WTC11 (cell line): ENCODE measurements at regions not wholly inside any gene's neighbourhood (a gene's known extent, or its start where the extent isn't known, plus 50 kb on each side); places are given as distances from the start of the nearest gene placed in this dataset.

Experiments used
- ATAC-seq: fragments of 200-7000 bp; cut with Tn5 transposase; 2 replicates; pipeline ENCODE4 v1.10.0; 2021; ENCODE audit warnings: mild to moderate bottlenecking, moderate library complexity
- CTCF ChIA-PET: fragments of 300-600 bp; sonication (Branson Sonifier 250); formaldehyde crosslinking; loops from one replicate; lab custom pipeline; 2021; ENCODE audit warnings: antibody characterized with exemption; lab: Charles Lee
- POLR2A ChIA-PET: fragments of 350-600 bp; sonication (Branson Sonifier 250); formaldehyde crosslinking; loops from one replicate; lab custom pipeline; 2021; ENCODE audit warnings: antibody characterized with exemption; lab: Charles Lee
- DNase-seq: peaks from one replicate; pipeline ENCODE4 v3.0.0; 2021; ENCODE audit warnings: low spot score
- H3K27ac Mint-ChIP-seq: 2 replicates; pipeline ENCODE4 v1.8.0; 2021; ENCODE audit warnings: mixed read lengths
- H3K27me3 Mint-ChIP-seq: 2 replicates; pipeline ENCODE4 v1.8.0; 2021; ENCODE audit warnings: low read depth, mild to moderate bottlenecking, moderate library complexity, mixed read lengths
- H3K36me3 Mint-ChIP-seq: 2 replicates; pipeline ENCODE4 v1.8.0; 2021; ENCODE audit warnings: mixed read lengths
- H3K4me1 Mint-ChIP-seq: 2 replicates; pipeline ENCODE4 v1.8.0; 2022; ENCODE audit warnings: mixed read lengths
- H3K4me3 Mint-ChIP-seq: 2 replicates; pipeline ENCODE4 v1.8.0; 2021; ENCODE audit warnings: mild to moderate bottlenecking, moderate library complexity, mixed read lengths
- H3K9me3 Mint-ChIP-seq: 2 replicates; pipeline ENCODE4 v1.8.0; 2021; ENCODE audit warnings: mixed read lengths
- ARID4B ChIP-seq: sonication (generic); formaldehyde crosslinking; IDR thresholded peaks from 2 replicates; pipeline ENCODE4 v1.8.0; 2023; ENCODE audit warnings: missing genetic modification reagents, mild to moderate bottlenecking, borderline replicate concordance
- E2F5 ChIP-seq: sonication (generic); formaldehyde crosslinking; IDR thresholded peaks from 2 replicates; pipeline ENCODE4 v1.8.1; 2022; ENCODE audit warnings: mild to moderate bottlenecking, moderate library complexity, missing genetic modification reagents
- ESRRA ChIP-seq: sonication (generic); formaldehyde crosslinking; IDR thresholded peaks from 2 replicates; pipeline ENCODE4 v1.8.1; 2022; ENCODE audit warnings: mild to moderate bottlenecking, missing genetic modification reagents, borderline replicate concordance
- FOXP1 ChIP-seq: sonication (generic); formaldehyde crosslinking; IDR thresholded peaks from 2 replicates; pipeline ENCODE4 v1.8.0; 2022; ENCODE audit warnings: missing genetic modification reagents, mild to moderate bottlenecking, moderate library complexity, borderline replicate concordance
- GTF2I ChIP-seq: fragments of 250-450 bp; sonication (Bioruptor Pico); conservative IDR thresholded peaks from 2 replicates; pipeline ENCODE4 v1.4.0; 2021; ENCODE audit warnings: mild to moderate bottlenecking
- IRF2 ChIP-seq: sonication (generic); formaldehyde crosslinking; IDR thresholded peaks from 2 replicates; pipeline ENCODE4 v1.8.0; 2022; ENCODE audit warnings: low read depth, missing genetic modification reagents, borderline replicate concordance
- NFATC4 ChIP-seq: fragments of 250-450 bp; sonication (Bioruptor Pico); IDR thresholded peaks from 2 replicates; pipeline ENCODE4 v1.9.0; 2021; ENCODE audit warnings: mild to moderate bottlenecking
- NFE2L1 ChIP-seq: sonication (generic); formaldehyde crosslinking; IDR thresholded peaks from 2 replicates; pipeline ENCODE4 v1.8.1; 2023; ENCODE audit warnings: missing genetic modification reagents
- OVOL2 ChIP-seq: fragments of 250-450 bp; sonication (Bioruptor Pico); IDR thresholded peaks from 2 replicates; pipeline ENCODE4 v1.9.0; 2021; ENCODE audit warnings: mild to moderate bottlenecking, borderline replicate concordance
- RELA ChIP-seq: sonication (generic); formaldehyde crosslinking; IDR thresholded peaks from 2 replicates; pipeline ENCODE4 v1.8.1; 2022; ENCODE audit warnings: missing genetic modification reagents, mild to moderate bottlenecking, borderline replicate concordance
- SMAD4 ChIP-seq: sonication (generic); formaldehyde crosslinking; IDR thresholded peaks from 2 replicates; pipeline ENCODE4 v1.8.0; 2022; ENCODE audit warnings: mild to moderate bottlenecking, missing genetic modification reagents
- SP1 ChIP-seq: sonication (generic); formaldehyde crosslinking; conservative IDR thresholded peaks from 2 replicates; pipeline ENCODE4 v1.8.1; 2022; ENCODE audit warnings: missing genetic modification reagents
- TP53 ChIP-seq: sonication (generic); formaldehyde crosslinking; IDR thresholded peaks from 2 replicates; pipeline ENCODE4 v1.8.1; 2023; ENCODE audit warnings: mild to moderate bottlenecking, missing genetic modification reagents
- TF ChIP-seq, protein P1 (sequence below): sonication (generic); formaldehyde crosslinking; IDR thresholded peaks from 2 replicates; pipeline ENCODE4 v1.8.0; 2023; ENCODE audit warnings: missing genetic modification reagents
- TF ChIP-seq, protein P2 (sequence below): sonication (generic); formaldehyde crosslinking; IDR thresholded peaks from 2 replicates; pipeline ENCODE4 v1.8.1; 2023; ENCODE audit warnings: mild to moderate bottlenecking, missing genetic modification reagents, borderline replicate concordance
- TF ChIP-seq, protein P3 (sequence below): fragments of 250-450 bp; sonication (Bioruptor Pico); IDR thresholded peaks from 2 replicates; pipeline ENCODE4 v1.8.0; 2021; ENCODE audit warnings: mild to moderate bottlenecking

GRCh38 chr4:41360921-41361793 lies 104.4 kb downstream of the UCHL1 start:
- no peaks in the 10 kb centered on the region for H3K9me3 Mint-ChIP-seq
- H3K27ac Mint-ChIP-seq, result no peak overlapping the region
- CTCF ChIA-PET, result interaction anchor here (1.0 to 3.2 kb wide), 7 partner anchors 21 to 301 kb away, joined by 3 to 15 read pairs (median 13); no protein-coding TSS in a partner anchor
- POLR2A ChIA-PET, result no interaction called here
- peaks cover 97% of the 10 kb centered on the region for H3K27me3 Mint-ChIP-seq
- no peaks in the 10 kb centered on the region for H3K36me3 Mint-ChIP-seq
- 0 out of 2 replicates have a peak, but pooled peaks have one; percentile 16 for TF ChIP-seq ESRRA (CRISPR knock-in tag)
- TF ChIP-seq SMAD4 (CRISPR knock-in tag), result no peak
- no peak for TF ChIP-seq OVOL2
- TF ChIP-seq, protein P1, sequence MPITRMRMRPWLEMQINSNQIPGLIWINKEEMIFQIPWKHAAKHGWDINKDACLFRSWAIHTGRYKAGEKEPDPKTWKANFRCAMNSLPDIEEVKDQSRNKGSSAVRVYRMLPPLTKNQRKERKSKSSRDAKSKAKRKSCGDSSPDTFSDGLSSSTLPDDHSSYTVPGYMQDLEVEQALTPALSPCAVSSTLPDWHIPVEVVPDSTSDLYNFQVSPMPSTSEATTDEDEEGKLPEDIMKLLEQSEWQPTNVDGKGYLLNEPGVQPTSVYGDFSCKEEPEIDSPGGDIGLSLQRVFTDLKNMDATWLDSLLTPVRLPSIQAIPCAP (CRISPR knock-in tag), result no peak
- 0 out of 2 replicates have a peak, but pooled peaks have one; percentile 12 for TF ChIP-seq SP1 (CRISPR knock-in tag)
- no peak for TF ChIP-seq GTF2I
- TF ChIP-seq, protein P2, sequence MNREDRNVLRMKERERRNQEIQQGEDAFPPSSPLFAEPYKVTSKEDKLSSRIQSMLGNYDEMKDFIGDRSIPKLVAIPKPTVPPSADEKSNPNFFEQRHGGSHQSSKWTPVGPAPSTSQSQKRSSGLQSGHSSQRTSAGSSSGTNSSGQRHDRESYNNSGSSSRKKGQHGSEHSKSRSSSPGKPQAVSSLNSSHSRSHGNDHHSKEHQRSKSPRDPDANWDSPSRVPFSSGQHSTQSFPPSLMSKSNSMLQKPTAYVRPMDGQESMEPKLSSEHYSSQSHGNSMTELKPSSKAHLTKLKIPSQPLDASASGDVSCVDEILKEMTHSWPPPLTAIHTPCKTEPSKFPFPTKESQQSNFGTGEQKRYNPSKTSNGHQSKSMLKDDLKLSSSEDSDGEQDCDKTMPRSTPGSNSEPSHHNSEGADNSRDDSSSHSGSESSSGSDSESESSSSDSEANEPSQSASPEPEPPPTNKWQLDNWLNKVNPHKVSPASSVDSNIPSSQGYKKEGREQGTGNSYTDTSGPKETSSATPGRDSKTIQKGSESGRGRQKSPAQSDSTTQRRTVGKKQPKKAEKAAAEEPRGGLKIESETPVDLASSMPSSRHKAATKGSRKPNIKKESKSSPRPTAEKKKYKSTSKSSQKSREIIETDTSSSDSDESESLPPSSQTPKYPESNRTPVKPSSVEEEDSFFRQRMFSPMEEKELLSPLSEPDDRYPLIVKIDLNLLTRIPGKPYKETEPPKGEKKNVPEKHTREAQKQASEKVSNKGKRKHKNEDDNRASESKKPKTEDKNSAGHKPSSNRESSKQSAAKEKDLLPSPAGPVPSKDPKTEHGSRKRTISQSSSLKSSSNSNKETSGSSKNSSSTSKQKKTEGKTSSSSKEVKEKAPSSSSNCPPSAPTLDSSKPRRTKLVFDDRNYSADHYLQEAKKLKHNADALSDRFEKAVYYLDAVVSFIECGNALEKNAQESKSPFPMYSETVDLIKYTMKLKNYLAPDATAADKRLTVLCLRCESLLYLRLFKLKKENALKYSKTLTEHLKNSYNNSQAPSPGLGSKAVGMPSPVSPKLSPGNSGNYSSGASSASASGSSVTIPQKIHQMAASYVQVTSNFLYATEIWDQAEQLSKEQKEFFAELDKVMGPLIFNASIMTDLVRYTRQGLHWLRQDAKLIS (CRISPR knock-in tag), result no peak
- no peak for TF ChIP-seq IRF2 (CRISPR knock-in tag)
- no peak for TF ChIP-seq NFATC4 (CRISPR knock-in tag)
- TF ChIP-seq, protein P3, sequence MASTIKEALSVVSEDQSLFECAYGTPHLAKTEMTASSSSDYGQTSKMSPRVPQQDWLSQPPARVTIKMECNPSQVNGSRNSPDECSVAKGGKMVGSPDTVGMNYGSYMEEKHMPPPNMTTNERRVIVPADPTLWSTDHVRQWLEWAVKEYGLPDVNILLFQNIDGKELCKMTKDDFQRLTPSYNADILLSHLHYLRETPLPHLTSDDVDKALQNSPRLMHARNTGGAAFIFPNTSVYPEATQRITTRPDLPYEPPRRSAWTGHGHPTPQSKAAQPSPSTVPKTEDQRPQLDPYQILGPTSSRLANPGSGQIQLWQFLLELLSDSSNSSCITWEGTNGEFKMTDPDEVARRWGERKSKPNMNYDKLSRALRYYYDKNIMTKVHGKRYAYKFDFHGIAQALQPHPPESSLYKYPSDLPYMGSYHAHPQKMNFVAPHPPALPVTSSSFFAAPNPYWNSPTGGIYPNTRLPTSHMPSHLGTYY, result no peak
- no peak for TF ChIP-seq RELA (CRISPR knock-in tag)
- no peak for TF ChIP-seq NFE2L1 (CRISPR knock-in tag)
- no peak for TF ChIP-seq TP53 (CRISPR knock-in tag)
- TF ChIP-seq E2F5 (CRISPR knock-in tag), result no peak
- H3K4me3 Mint-ChIP-seq, result peak overlapping the region; percentile 66
- ATAC-seq (peak; percentile 4; the same call in 1 of the 2 replicates), DNase-seq (peak; percentile 36)
- peaks cover 45% of the 10 kb centered on the region for H3K4me1 Mint-ChIP-seq

- peaks cover 97% of the 10 kb centered on the region for H3K27me3 Mint-ChIP-seq
- peak overlapping the region; percentile 66 for H3K4me3 Mint-ChIP-seq
- ATAC-seq (no peak), DNase-seq (no peak)
- TF ChIP-seq FOXP1 (CRISPR knock-in tag) (no peak), ARID4B (CRISPR knock-in tag) (no peak)
- H3K36me3 Mint-ChIP-seq, result no peaks in the 10 kb centered on the region
- no peaks in the 10 kb centered on the region for H3K9me3 Mint-ChIP-seq
- no peak overlapping the region for H3K27ac Mint-ChIP-seq
- CTCF ChIA-PET, result interaction anchor here (1.0 to 3.2 kb wide), 6 partner anchors 22 to 300 kb away, joined by 3 to 15 read pairs (median 14); no protein-coding TSS in a partner anchor
- peaks cover 45% of the 10 kb centered on the region for H3K4me1 Mint-ChIP-seq
- POLR2A ChIA-PET, result no interaction called here
Observed at GRCh38 chr4:41361794-41362526, 105.2 kb downstream of the UCHL1 start.
